ENCODE measurements at regions not wholly inside any gene's neighbourhood (a gene's known extent, or its start where the extent isn't known, plus 50 kb on each side); places are given as distances from the start of the nearest gene placed in this dataset.

GRCh38 chr14:106200541-106201315 is 674.3 kb downstream of the TMEM121 start:
- TF ChIP-seq POLR2A (IDR thresholded peaks at IDR 0.05; ENCODE audit: control extremely low read depth in 1 of 2, low read depth in 2 of 2, low read length in 2 of 2), result no peak
- no peak for TF ChIP-seq SP4 (IDR thresholded peaks at IDR 0.05; ENCODE audit: low read length)
- TF ChIP-seq, protein P1, sequence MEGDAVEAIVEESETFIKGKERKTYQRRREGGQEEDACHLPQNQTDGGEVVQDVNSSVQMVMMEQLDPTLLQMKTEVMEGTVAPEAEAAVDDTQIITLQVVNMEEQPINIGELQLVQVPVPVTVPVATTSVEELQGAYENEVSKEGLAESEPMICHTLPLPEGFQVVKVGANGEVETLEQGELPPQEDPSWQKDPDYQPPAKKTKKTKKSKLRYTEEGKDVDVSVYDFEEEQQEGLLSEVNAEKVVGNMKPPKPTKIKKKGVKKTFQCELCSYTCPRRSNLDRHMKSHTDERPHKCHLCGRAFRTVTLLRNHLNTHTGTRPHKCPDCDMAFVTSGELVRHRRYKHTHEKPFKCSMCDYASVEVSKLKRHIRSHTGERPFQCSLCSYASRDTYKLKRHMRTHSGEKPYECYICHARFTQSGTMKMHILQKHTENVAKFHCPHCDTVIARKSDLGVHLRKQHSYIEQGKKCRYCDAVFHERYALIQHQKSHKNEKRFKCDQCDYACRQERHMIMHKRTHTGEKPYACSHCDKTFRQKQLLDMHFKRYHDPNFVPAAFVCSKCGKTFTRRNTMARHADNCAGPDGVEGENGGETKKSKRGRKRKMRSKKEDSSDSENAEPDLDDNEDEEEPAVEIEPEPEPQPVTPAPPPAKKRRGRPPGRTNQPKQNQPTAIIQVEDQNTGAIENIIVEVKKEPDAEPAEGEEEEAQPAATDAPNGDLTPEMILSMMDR (IDR thresholded peaks at IDR 0.05; ENCODE audit: control extremely low read depth in 1 of 3, insufficient read depth in 1 of 3, low read depth in 1 of 3, low read length in 3 of 3), result no peak

Data from H1 (cell line).